A673 (cell line): ENCODE measurements at regions not wholly inside any gene's neighbourhood (a gene's known extent, or its start where the extent isn't known, plus 50 kb on each side); places are given as distances from the start of the nearest gene placed in this dataset.
A peak's percentile ranks its signal among the peaks of the same experiment; 100 is the strongest.
"Not testable (repeated sequence)": the region's sequence is repeated elsewhere in the genome, so short reads cannot be mapped to it uniquely, and the experiment has no call there.

Experiments used
- BruUV-seq: library from RNA; stranded (reverse); fragments of 400-500 nt; replicated peaks from 2 replicates; lab custom pipeline; 2021; lab: Mats Ljungman, UMichigan
- CTCF ChIA-PET: fragments of 300-600 bp; sonication (Branson Sonifier 250); formaldehyde crosslinking; loops from one replicate; lab custom pipeline; 2022; ENCODE audit warnings: antibody characterized with exemption; lab: Charles Lee
- POLR2A ChIA-PET: fragments of 300-600 bp; sonication (Branson Sonifier 250); formaldehyde crosslinking; loops from one replicate; lab custom pipeline; 2022; ENCODE audit warnings: antibody characterized with exemption; ENCODE audit not compliant: low non-redundant PET; lab: Charles Lee
- DNase-seq: peaks from one replicate; pipeline ENCODE4 v3.0.0-alpha.2; 2015; ENCODE audit warnings: low spot score
- H3K27ac ChIP-seq: fragments of 200-600 bp; sonication (generic); 2 replicates; pipeline ENCODE4 v1.5.1; 2016; ENCODE audit warnings: mixed run types, low read depth, mild to moderate bottlenecking, mixed read lengths, antibody characterized with exemption, low read length; ENCODE audit not compliant: poor library complexity, severe bottlenecking
- H3K27me3 ChIP-seq: fragments of 200-600 bp; sonication (generic); replicated peaks from 2 replicates; pipeline ENCODE4 v1.6.1; 2017; ENCODE audit warnings: mixed run types, low read depth, mild to moderate bottlenecking, mixed read lengths, antibody characterized with exemption, low read length; ENCODE audit not compliant: insufficient read depth, poor library complexity
- H3K36me3 ChIP-seq: fragments of 200-600 bp; sonication (generic); 2 replicates; pipeline ENCODE4 v1.6.1; 2016; ENCODE audit warnings: mixed run types, mild to moderate bottlenecking, mixed read lengths, antibody characterized with exemption, low read length; ENCODE audit not compliant: insufficient read depth, poor library complexity, severe bottlenecking
- H3K4me1 ChIP-seq: fragments of 200-600 bp; sonication (generic); 2 replicates; pipeline ENCODE4 v1.6.1; 2017; ENCODE audit warnings: mixed run types, mild to moderate bottlenecking, mixed read lengths, antibody characterized with exemption, low read length; ENCODE audit not compliant: insufficient read depth, poor library complexity, severe bottlenecking
- H3K4me3 ChIP-seq: fragments of 200-600 bp; sonication (generic); 2 replicates; pipeline ENCODE4 v1.5.1; 2016; ENCODE audit warnings: low read depth, mixed run types, mild to moderate bottlenecking, mixed read lengths, low read length; ENCODE audit not compliant: poor library complexity, severe bottlenecking
- H3K9me3 ChIP-seq: fragments of 200-600 bp; sonication (generic); 2 replicates; pipeline ENCODE4 v1.6.1; 2016; ENCODE audit warnings: mixed run types, low read depth, mild to moderate bottlenecking, mixed read lengths, antibody characterized with exemption, low read length; ENCODE audit not compliant: poor library complexity, severe bottlenecking
- CTCF ChIP-seq: fragments of 300-800, 200-600 bp; sonication (generic); conservative IDR thresholded peaks from 2 replicates; pipeline ENCODE4 v1.5.1; 2017; ENCODE audit warnings: low read depth, mild to moderate bottlenecking, antibody characterized with exemption, low read length, moderate library complexity, mixed read lengths
- EZH2 ChIP-seq: fragments of 200-600 bp; sonication (generic); IDR thresholded peaks from 2 replicates; pipeline ENCODE4 v1.6.1; 2017; ENCODE audit warnings: borderline replicate concordance, low read depth, mild to moderate bottlenecking, mixed read lengths, antibody characterized with exemption, low read length; ENCODE audit not compliant: poor library complexity, severe bottlenecking
- intact Hi-C: fragments of 100-400 bp; cut with micrococcal nuclease; formaldehyde crosslinking; loops from one replicate; pipeline ENCODE4 v1.10.0; 2022; ENCODE audit not compliant: unreplicated experiment

GRCh38 chr1:64343823-64344190, 126.1 kb upstream of the CACHD1 start:
- no TSS peak for BruUV-seq
- Histone ChIP-seq H3K4me3 (no peak overlapping the region), H3K27me3 (no peaks in the 10 kb centered on the region), H3K36me3 (no peaks in the 10 kb centered on the region), H3K9me3 (no peaks in the 10 kb centered on the region), H3K27ac (peak overlapping the region; percentile 24), H3K4me1 (peaks cover 33% of the 10 kb centered on the region)
- ChIA-PET POLR2A (no interaction called here), CTCF (interaction anchor here (1.6 kb wide), 1 partner anchor 75 kb away, joined by 16 read pairs; no protein-coding TSS in a partner anchor)
- DNase-seq, result no peak
- TF ChIP-seq CTCF (no peak), EZH2 (no peak)
- intact Hi-C loops, result no loop called here

DNA sequence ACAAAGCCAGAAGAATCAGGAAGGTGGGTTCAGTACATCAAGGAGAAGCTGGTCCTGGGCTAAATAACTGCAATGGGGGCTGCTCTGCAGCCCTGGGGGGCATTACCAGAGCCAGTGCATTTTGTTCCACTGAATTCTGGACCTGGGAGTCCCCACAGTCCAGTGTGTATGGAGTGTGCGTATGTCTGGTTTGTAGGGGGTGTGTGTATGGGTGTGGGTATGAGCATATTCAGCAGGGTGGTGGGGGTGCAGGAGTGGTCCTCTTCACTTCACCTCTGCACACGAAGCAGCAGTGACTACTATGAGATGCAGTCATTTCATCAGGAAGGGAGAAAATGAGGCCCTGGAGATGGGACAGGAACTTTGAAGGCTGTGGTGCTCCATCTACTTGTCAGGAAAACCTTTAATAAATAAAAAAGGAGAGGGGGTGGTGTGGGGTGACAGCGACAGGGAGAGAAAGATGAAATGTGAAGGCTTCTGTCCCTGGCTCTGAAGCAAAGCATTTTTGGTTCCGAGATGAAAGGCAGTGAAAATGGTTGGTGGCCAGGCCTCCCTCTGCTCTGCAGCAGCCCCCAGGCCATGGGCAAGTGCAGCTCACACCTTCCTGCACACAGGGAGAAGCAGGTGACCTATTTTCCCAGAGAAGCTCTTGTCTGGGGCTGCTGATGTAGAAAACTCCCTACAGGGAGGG, 121.5 kb upstream of the CACHD1 start:
- no TSS peak for BruUV-seq
- POLR2A ChIA-PET, result no interaction called here
- TF ChIP-seq EZH2, result no peak
- TF ChIP-seq CTCF, result no peak
- intact Hi-C loops, result no loop called here
- Histone ChIP-seq H3K4me1 (peaks cover 18% of the 10 kb centered on the region), H3K36me3 (no peaks in the 10 kb centered on the region), H3K27ac (no peak overlapping the region), H3K27me3 (no peaks in the 10 kb centered on the region), H3K4me3 (no peak overlapping the region), H3K9me3 (no peaks in the 10 kb centered on the region)
- DNase-seq, result no peak
- CTCF ChIA-PET, result no interaction called here

DNA sequence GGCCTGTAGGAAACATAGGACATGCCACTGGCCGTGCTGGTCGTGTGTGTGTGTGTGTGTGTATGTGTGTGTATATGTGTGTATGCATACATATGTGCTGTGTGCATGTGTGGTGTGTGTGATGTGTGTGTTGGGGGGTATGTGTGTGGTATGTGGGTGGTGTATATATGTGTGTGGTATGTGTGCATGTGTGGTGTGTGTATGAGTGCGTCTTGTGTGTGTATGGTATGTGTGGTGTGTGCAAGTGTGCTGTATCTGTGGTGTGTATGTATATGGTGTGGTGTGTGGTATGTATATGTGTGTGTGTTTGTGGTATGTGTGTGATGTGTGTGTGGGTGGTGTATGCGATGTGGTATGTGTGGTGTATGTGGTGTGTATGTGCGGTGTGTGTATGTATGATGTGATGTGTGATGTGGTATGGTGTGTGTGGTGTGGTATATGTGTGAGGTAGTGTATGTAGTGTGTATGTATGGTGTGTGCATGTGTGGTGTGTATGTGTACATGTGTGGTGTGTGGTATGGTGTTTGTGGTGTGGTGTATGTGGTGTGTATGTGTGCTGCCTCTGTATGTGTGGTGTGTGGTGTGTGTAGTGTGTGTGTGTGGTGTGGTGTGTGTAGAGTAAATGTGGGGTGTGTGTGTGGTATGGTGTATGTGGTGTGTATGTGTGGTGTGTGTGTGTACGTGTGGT, 120.8 kb upstream of the CACHD1 start:
- intact Hi-C loops, result no loop called here
- BruUV-seq, result no TSS peak
- H3K27ac ChIP-seq, result no peak overlapping the region
- ChIA-PET CTCF (no interaction called here), POLR2A (no interaction called here)
- H3K36me3 ChIP-seq, result no peaks in the 10 kb centered on the region
- H3K4me1 ChIP-seq, result peaks cover 12% of the 10 kb centered on the region
- DNase-seq, result no peak
- TF ChIP-seq CTCF (no peak), EZH2 (no peak)
- H3K9me3 ChIP-seq, result no peaks in the 10 kb centered on the region
- no peak overlapping the region for H3K4me3 ChIP-seq
- H3K27me3 ChIP-seq, result no peaks in the 10 kb centered on the region

- H3K9me3 ChIP-seq, POLR2A ChIA-PET, H3K4me3 ChIP-seq, H3K36me3 ChIP-seq, CTCF ChIA-PET, DNase-seq, H3K27ac ChIP-seq, intact Hi-C loops, H3K27me3 ChIP-seq, BruUV-seq: not testable (repeated sequence)
- peaks cover 30% of the 10 kb centered on the region for H3K4me1 ChIP-seq
Measured at GRCh38 chr1:64355534-64355933, 114.4 kb upstream of the CACHD1 start.
